Stimulated activated CD8-positive, alpha-beta memory T cell treated with anti-CD3 and anti-CD28 coated beads, Interleukin-7, amount 100 ng/mL, for 48 hours (primary cell): ENCODE measurements at regions not wholly inside any gene's neighbourhood (a gene's known extent, or its start where the extent isn't known, plus 50 kb on each side); places are given as distances from the start of the nearest gene placed in this dataset.

Experiments used
- DNase-seq, 2 donors: peaks; one replicate each; pipeline ENCODE4 v3.0.0-alpha.2; 2020; ENCODE audit warnings: low read depth in 1 of 2; ENCODE audit errors: extremely low read depth in 1 of 2

- no peak for DNase-seq
These were observed 654.6 kb downstream of the IRX1 start for GRCh38 chr5:4250254-4250653.

- no peak for DNase-seq
These were observed 656.8 kb downstream of the IRX1 start for GRCh38 chr5:4252385-4252784.

GRCh38 chr5:4254736-4255135 is 659.1 kb downstream of the IRX1 start:
- no peak for DNase-seq

GRCh38 chr5:4255441-4255840 is 659.8 kb downstream of the IRX1 start:
- no peak for DNase-seq

- DNase-seq, result no peak
These were observed 662.5 kb downstream of the IRX1 start for GRCh38 chr5:4258170-4258569.

GRCh38 chr5:4271193-4271592 is 675.6 kb downstream of the IRX1 start:
- DNase-seq, result no peak

GRCh38 chr5:4275232-4275631 is 679.6 kb downstream of the IRX1 start:
- DNase-seq, result no peak

GRCh38 chr5:4294878-4295277 is 699.2 kb downstream of the IRX1 start:
- no peak for DNase-seq

- DNase-seq, result no peak
These were observed 700.2 kb downstream of the IRX1 start for GRCh38 chr5:4295663-4296339.

GRCh38 chr5:4306057-4306456 is 710.4 kb downstream of the IRX1 start:
- DNase-seq, result no peak

- DNase-seq, result no peak
These were observed 713.4 kb downstream of the IRX1 start for GRCh38 chr5:4309026-4309425.

- DNase-seq, result no peak
These were observed 717.5 kb downstream of the IRX1 start for GRCh38 chr5:4313138-4313537.

GRCh38 chr5:4319478-4320128 is 724.0 kb downstream of the IRX1 start:
- DNase-seq, result no peak

GRCh38 chr5:4330327-4330726 is 734.7 kb downstream of the IRX1 start:
- no peak for DNase-seq

- no peak for DNase-seq
These were observed 739.4 kb downstream of the IRX1 start for GRCh38 chr5:4335078-4335477.

- no peak for DNase-seq
These were observed 741.9 kb downstream of the IRX1 start for GRCh38 chr5:4337519-4337918.

- no peak for DNase-seq
These were observed 744.3 kb downstream of the IRX1 start for GRCh38 chr5:4339949-4340348.

GRCh38 chr5:4345850-4346249 is 750.2 kb downstream of the IRX1 start:
- DNase-seq, result no peak

- no peak for DNase-seq
These were observed 752.8 kb downstream of the IRX1 start for GRCh38 chr5:4348423-4348822.

GRCh38 chr5:4348919-4349318 is 753.3 kb downstream of the IRX1 start:
- no peak for DNase-seq

GRCh38 chr5:4356201-4356600 is 760.6 kb downstream of the IRX1 start:
- DNase-seq, result no peak

- DNase-seq, result no peak
These were observed 764.2 kb downstream of the IRX1 start for GRCh38 chr5:4359847-4360246.

GRCh38 chr5:4361753-4362152 is 766.1 kb downstream of the IRX1 start:
- no peak for DNase-seq
